ENCODE measurements at regions not wholly inside any gene's neighbourhood (a gene's known extent, or its start where the extent isn't known, plus 50 kb on each side); places are given as distances from the start of the nearest gene placed in this dataset.

GRCh38 chr1:4959216-4959615 is 304.8 kb downstream of the AJAP1 start:
- Histone ChIP-seq H3K27me3 (ENCODE audit: control insufficient read depth, insufficient read depth, low read length) (no peaks in the 10 kb centered on the region), H3K36me3 (ENCODE audit: control insufficient read depth, insufficient read depth, low read length) (no peaks in the 10 kb centered on the region), H3K9me3 (ENCODE audit: control insufficient read depth, insufficient read depth, low read depth, low read length) (no peaks in the 10 kb centered on the region), H3K4me3 (replicated peaks in 1 of 4; ENCODE audit: control extremely low read depth in 1 of 4, insufficient read depth in 1 of 4, low read depth in 3 of 4, low read length in 4 of 4) (no peak overlapping the region), H3K27ac (ENCODE audit: insufficient read depth, low read length) (no peak overlapping the region), H3K79me2 (ENCODE audit: control insufficient read depth, insufficient read depth, low read length) (no peaks in the 10 kb centered on the region), H3K9ac (ENCODE audit: insufficient read depth, low read length) (no peak overlapping the region), H2AFZ (ENCODE audit: low read length) (no peak overlapping the region), H3K4me1 (ENCODE audit: control insufficient read depth, extremely low read depth, insufficient read depth, low read length) (no peaks in the 10 kb centered on the region), H3K4me2 (ENCODE audit: extremely low read depth, insufficient read depth, low read length) (no peak overlapping the region), H4K20me1 (ENCODE audit: control insufficient read depth, extremely low read depth, insufficient read depth, low read length) (no peaks in the 10 kb centered on the region)
- no peak for DNase-seq (ENCODE audit: low read depth in 2 of 2)
- TF ChIP-seq CTCF (conservative IDR thresholded peaks at IDR 0.05 in 1 of 2, IDR thresholded peaks at IDR 0.05 in 1 of 2; ENCODE audit: low read depth in 1 of 2, low read length in 2 of 2) (no peak), EZH2 (IDR thresholded peaks at IDR 0.05; ENCODE audit: low read length, missing control alignments) (no peak)

GRCh38 chr1:4957027-4957426 is 302.6 kb downstream of the AJAP1 start:
- DNase-seq (ENCODE audit: low read depth in 2 of 2): no peak
- H3K4me2 ChIP-seq (ENCODE audit: extremely low read depth, insufficient read depth, low read length): no peak overlapping the region
- no peaks in the 10 kb centered on the region for H3K4me1 ChIP-seq (ENCODE audit: control insufficient read depth, extremely low read depth, insufficient read depth, low read length)
- no peak for TF ChIP-seq EZH2 (IDR thresholded peaks at IDR 0.05; ENCODE audit: low read length, missing control alignments)
- no peak for TF ChIP-seq CTCF (conservative IDR thresholded peaks at IDR 0.05 in 1 of 2, IDR thresholded peaks at IDR 0.05 in 1 of 2; ENCODE audit: low read depth in 1 of 2, low read length in 2 of 2)
- H3K9ac ChIP-seq (ENCODE audit: insufficient read depth, low read length): no peak overlapping the region
- no peak overlapping the region for H3K27ac ChIP-seq (ENCODE audit: insufficient read depth, low read length)
- H3K27me3 ChIP-seq (ENCODE audit: control insufficient read depth, insufficient read depth, low read length): no peaks in the 10 kb centered on the region
- H3K4me3 ChIP-seq (replicated peaks in 1 of 4; ENCODE audit: control extremely low read depth in 1 of 4, insufficient read depth in 1 of 4, low read depth in 3 of 4, low read length in 4 of 4): no peak overlapping the region
- H3K79me2 ChIP-seq (ENCODE audit: control insufficient read depth, insufficient read depth, low read length): no peaks in the 10 kb centered on the region
- H4K20me1 ChIP-seq (ENCODE audit: control insufficient read depth, extremely low read depth, insufficient read depth, low read length): no peaks in the 10 kb centered on the region
- no peaks in the 10 kb centered on the region for H3K36me3 ChIP-seq (ENCODE audit: control insufficient read depth, insufficient read depth, low read length)
- H3K9me3 ChIP-seq (ENCODE audit: control insufficient read depth, insufficient read depth, low read depth, low read length): no peaks in the 10 kb centered on the region
- no peak overlapping the region for H2AFZ ChIP-seq (ENCODE audit: low read length)

- H3K9me3 ChIP-seq (ENCODE audit: control insufficient read depth, insufficient read depth, low read depth, low read length): no peaks in the 10 kb centered on the region
- H3K79me2 ChIP-seq (ENCODE audit: control insufficient read depth, insufficient read depth, low read length): no peaks in the 10 kb centered on the region
- no peak overlapping the region for H3K27ac ChIP-seq (ENCODE audit: insufficient read depth, low read length)
- no peak overlapping the region for H3K4me2 ChIP-seq (ENCODE audit: extremely low read depth, insufficient read depth, low read length)
- no peaks in the 10 kb centered on the region for H4K20me1 ChIP-seq (ENCODE audit: control insufficient read depth, extremely low read depth, insufficient read depth, low read length)
- no peaks in the 10 kb centered on the region for H3K27me3 ChIP-seq (ENCODE audit: control insufficient read depth, insufficient read depth, low read length)
- H2AFZ ChIP-seq (ENCODE audit: low read length): no peak overlapping the region
- H3K4me1 ChIP-seq (ENCODE audit: control insufficient read depth, extremely low read depth, insufficient read depth, low read length): no peaks in the 10 kb centered on the region
- no peak for DNase-seq (ENCODE audit: low read depth in 2 of 2)
- TF ChIP-seq EZH2 (IDR thresholded peaks at IDR 0.05; ENCODE audit: low read length, missing control alignments) (no peak), CTCF (conservative IDR thresholded peaks at IDR 0.05 in 1 of 2, IDR thresholded peaks at IDR 0.05 in 1 of 2; ENCODE audit: low read depth in 1 of 2, low read length in 2 of 2) (no peak)
- H3K4me3 ChIP-seq (replicated peaks in 1 of 4; ENCODE audit: control extremely low read depth in 1 of 4, insufficient read depth in 1 of 4, low read depth in 3 of 4, low read length in 4 of 4): no peak overlapping the region
- H3K36me3 ChIP-seq (ENCODE audit: control insufficient read depth, insufficient read depth, low read length): no peaks in the 10 kb centered on the region
- no peak overlapping the region for H3K9ac ChIP-seq (ENCODE audit: insufficient read depth, low read length)
Observed at GRCh38 chr1:4954392-4954791, 300.0 kb downstream of the AJAP1 start.

Measured in fibroblast of lung (primary cell).